ENCODE measurements at regions not wholly inside any gene's neighbourhood (a gene's known extent, or its start where the extent isn't known, plus 50 kb on each side); places are given as distances from the start of the nearest gene placed in this dataset.

DNA sequence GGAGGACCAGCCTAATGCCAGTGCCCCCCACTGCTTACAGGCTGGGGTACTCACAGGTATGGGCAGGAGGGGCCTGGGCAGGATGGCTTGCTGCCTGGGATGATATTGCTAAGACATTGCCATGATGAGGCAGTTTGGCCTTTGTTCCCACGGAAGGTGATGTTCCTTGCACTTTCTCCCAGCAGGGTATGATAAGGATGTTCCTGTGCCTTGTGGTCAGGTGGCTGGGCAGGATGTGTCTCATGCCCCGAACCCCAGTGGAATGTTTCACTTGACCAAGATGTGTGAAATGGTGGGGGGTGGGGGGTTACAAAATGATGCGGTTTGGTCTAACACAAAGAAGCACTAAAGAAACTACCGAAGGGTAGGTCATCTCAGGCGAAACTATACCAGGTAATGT lies 337.8 kb upstream of the ZFHX3 start:
- H3K4me3 ChIP-seq (ENCODE audit: low read depth, low read length): no peak overlapping the region
- DNase-seq (ENCODE audit: low read depth): no peak
- TF ChIP-seq, protein P1, sequence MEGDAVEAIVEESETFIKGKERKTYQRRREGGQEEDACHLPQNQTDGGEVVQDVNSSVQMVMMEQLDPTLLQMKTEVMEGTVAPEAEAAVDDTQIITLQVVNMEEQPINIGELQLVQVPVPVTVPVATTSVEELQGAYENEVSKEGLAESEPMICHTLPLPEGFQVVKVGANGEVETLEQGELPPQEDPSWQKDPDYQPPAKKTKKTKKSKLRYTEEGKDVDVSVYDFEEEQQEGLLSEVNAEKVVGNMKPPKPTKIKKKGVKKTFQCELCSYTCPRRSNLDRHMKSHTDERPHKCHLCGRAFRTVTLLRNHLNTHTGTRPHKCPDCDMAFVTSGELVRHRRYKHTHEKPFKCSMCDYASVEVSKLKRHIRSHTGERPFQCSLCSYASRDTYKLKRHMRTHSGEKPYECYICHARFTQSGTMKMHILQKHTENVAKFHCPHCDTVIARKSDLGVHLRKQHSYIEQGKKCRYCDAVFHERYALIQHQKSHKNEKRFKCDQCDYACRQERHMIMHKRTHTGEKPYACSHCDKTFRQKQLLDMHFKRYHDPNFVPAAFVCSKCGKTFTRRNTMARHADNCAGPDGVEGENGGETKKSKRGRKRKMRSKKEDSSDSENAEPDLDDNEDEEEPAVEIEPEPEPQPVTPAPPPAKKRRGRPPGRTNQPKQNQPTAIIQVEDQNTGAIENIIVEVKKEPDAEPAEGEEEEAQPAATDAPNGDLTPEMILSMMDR (IDR thresholded peaks at IDR 0.05; ENCODE audit: control insufficient read depth, extremely low read depth, insufficient read depth): no peak

- no peak overlapping the region for H3K4me3 ChIP-seq (ENCODE audit: low read depth, low read length)
- TF ChIP-seq, protein P1 (IDR thresholded peaks at IDR 0.05; ENCODE audit: control insufficient read depth, extremely low read depth, insufficient read depth): no peak
- DNase-seq (ENCODE audit: low read depth): no peak
Measured at GRCh38 chr16:73384506-73385089, 336.7 kb upstream of the ZFHX3 start.

- DNase-seq (ENCODE audit: low read depth): no peak
- TF ChIP-seq, protein P1 (IDR thresholded peaks at IDR 0.05; ENCODE audit: control insufficient read depth, extremely low read depth, insufficient read depth): no peak
- H3K4me3 ChIP-seq (ENCODE audit: low read depth, low read length): no peak overlapping the region
Measured at GRCh38 chr16:73383988-73384365, 336.0 kb upstream of the ZFHX3 start.

- no peak for DNase-seq (ENCODE audit: low read depth)
- H3K4me3 ChIP-seq (ENCODE audit: low read depth, low read length): no peak overlapping the region
- TF ChIP-seq, protein P1 (IDR thresholded peaks at IDR 0.05; ENCODE audit: control insufficient read depth, extremely low read depth, insufficient read depth): no peak
Measured at GRCh38 chr16:73383195-73383987, 335.5 kb upstream of the ZFHX3 start.

- no peak overlapping the region for H3K4me3 ChIP-seq (ENCODE audit: low read depth, low read length)
- TF ChIP-seq, protein P1 (IDR thresholded peaks at IDR 0.05; ENCODE audit: control insufficient read depth, extremely low read depth, insufficient read depth): no peak
- DNase-seq (ENCODE audit: low read depth): no peak
Measured at GRCh38 chr16:73378471-73378870, 330.5 kb upstream of the ZFHX3 start.

GRCh38 chr16:73371584-73372319 lies 323.8 kb upstream of the ZFHX3 start:
- H3K4me3 ChIP-seq (ENCODE audit: low read depth, low read length): no peak overlapping the region
- DNase-seq (ENCODE audit: low read depth): no peak
- TF ChIP-seq, protein P1 (IDR thresholded peaks at IDR 0.05; ENCODE audit: control insufficient read depth, extremely low read depth, insufficient read depth): no peak
